HEK293 (cell line): ENCODE measurements at regions not wholly inside any gene's neighbourhood (a gene's known extent, or its start where the extent isn't known, plus 50 kb on each side); places are given as distances from the start of the nearest gene placed in this dataset.

ENCODE experiments used
- CTCF ChIA-PET: fragments of 350-600 bp; formaldehyde crosslinking; extraction: SDS; loops from one replicate; lab custom pipeline; 2021; ENCODE audit warnings: antibody characterized with exemption; lab: Yijun Ruan, JAX
- POLR2A ChIA-PET: fragments of 300-600 bp; formaldehyde crosslinking; extraction: SDS; loops from one replicate; lab custom pipeline; 2020; ENCODE audit warnings: antibody characterized with exemption, inconsistent platforms; lab: Yijun Ruan, JAX
- H3K27ac ChIP-seq: fragments of 200-500 bp; sonication (Bioruptor generic); 2 replicates; pipeline ENCODE4 v1.5.1; 2014; ENCODE audit warnings: low read depth, low read length, control low read depth, inconsistent platforms; ENCODE audit errors: extremely low read depth
- H3K36me3 ChIP-seq, 2 experiments: fragments of 200-500 bp in 1 of 2; sonication (Bioruptor generic) in 1 of 2; 1 replicate in 1 of 2; 2 replicates in 1 of 2; pipeline ENCODE4 v1.5.1; 2014 to 2017; ENCODE audit warnings: inconsistent platforms in 2 of 2, low read length in 2 of 2; ENCODE audit not compliant: control insufficient read depth in 2 of 2, insufficient read depth in 1 of 2
- H3K4me1 ChIP-seq: fragments of 200-500 bp; sonication (Bioruptor generic); 2 replicates; pipeline ENCODE4 v1.5.1; 2014; ENCODE audit warnings: mild to moderate bottlenecking, low read length, inconsistent platforms; ENCODE audit not compliant: control insufficient read depth, insufficient read depth
- H3K4me3 ChIP-seq: 2 replicates; pipeline ENCODE4 v1.5.1; 2011; ENCODE audit warnings: low read depth, mild to moderate bottlenecking, control low read depth, low read length, moderate library complexity
- H3K9me3 ChIP-seq: fragments of 200-500 bp; sonication (Bioruptor generic); 2 replicates; pipeline ENCODE4 v1.5.1; 2014; ENCODE audit warnings: low read depth, low read length, inconsistent platforms; ENCODE audit not compliant: control insufficient read depth, insufficient read depth
- RBAK ChIP-seq: fragments of 450-650 bp; formaldehyde crosslinking; IDR thresholded peaks from 2 replicates; pipeline ENCODE4 v1.5.1; 2016; ENCODE audit warnings: missing biosample characterization, missing genetic modification characterization
- SCRT1 ChIP-seq: fragments of 450-650 bp; formaldehyde crosslinking; IDR thresholded peaks from 2 replicates; pipeline ENCODE4 v1.5.1; 2016; ENCODE audit warnings: missing biosample characterization, missing genetic modification characterization, borderline replicate concordance
- SP3 ChIP-seq: fragments of 450-650 bp; formaldehyde crosslinking; IDR thresholded peaks from 2 replicates; pipeline ENCODE4 v1.5.1; 2016; ENCODE audit warnings: missing biosample characterization, missing genetic modification characterization
- ZFP41 ChIP-seq: fragments of 450-650 bp; formaldehyde crosslinking; IDR thresholded peaks from 2 replicates; pipeline ENCODE4 v1.5.1; 2016; ENCODE audit warnings: missing biosample characterization, missing genetic modification characterization, borderline replicate concordance
- ZNF114 ChIP-seq: fragments of 450-650 bp; formaldehyde crosslinking; IDR thresholded peaks from 2 replicates; pipeline ENCODE4 v1.5.0; 2017; ENCODE audit warnings: missing biosample characterization, missing genetic modification characterization
- ZNF146 ChIP-seq: fragments of 450-650 bp; formaldehyde crosslinking; IDR thresholded peaks from 2 replicates; pipeline ENCODE4 v1.5.1; 2016; ENCODE audit warnings: missing biosample characterization, missing genetic modification characterization
- ZNF221 ChIP-seq: fragments of 450-650 bp; formaldehyde crosslinking; IDR thresholded peaks from 2 replicates; pipeline ENCODE4 v1.5.1; 2017; ENCODE audit warnings: missing biosample characterization, missing genetic modification characterization, borderline replicate concordance
- ZNF223 ChIP-seq: fragments of 450-650 bp; formaldehyde crosslinking; IDR thresholded peaks from 2 replicates; pipeline ENCODE4 v1.5.1; 2016; ENCODE audit warnings: missing biosample characterization, missing genetic modification characterization
- ZNF280C ChIP-seq: fragments of 450-650 bp; formaldehyde crosslinking; IDR thresholded peaks from 2 replicates; pipeline ENCODE4 v1.5.1; 2016; ENCODE audit warnings: missing biosample characterization, missing genetic modification characterization
- ZNF280D ChIP-seq: fragments of 450-650 bp; formaldehyde crosslinking; IDR thresholded peaks from 2 replicates; pipeline ENCODE4 v1.5.1; 2016; ENCODE audit warnings: missing biosample characterization, missing genetic modification characterization
- ZNF354C ChIP-seq: fragments of 450-650 bp; formaldehyde crosslinking; IDR thresholded peaks from 2 replicates; pipeline ENCODE4 v1.5.1; 2016; ENCODE audit warnings: missing biosample characterization, missing genetic modification characterization, low read depth, borderline replicate concordance
- ZNF449 ChIP-seq: fragments of 450-650 bp; formaldehyde crosslinking; IDR thresholded peaks from 2 replicates; pipeline ENCODE4 v1.5.1; 2017; ENCODE audit warnings: missing biosample characterization, mild to moderate bottlenecking, missing genetic modification characterization, moderate library complexity
- ZNF513 ChIP-seq: fragments of 450-650 bp; IDR thresholded peaks from 2 replicates; pipeline ENCODE4 v1.5.1; 2018; ENCODE audit warnings: missing biosample characterization, missing genetic modification characterization
- ZNF518A ChIP-seq: fragments of 450-650 bp; formaldehyde crosslinking; conservative IDR thresholded peaks from 2 replicates; pipeline ENCODE4 v1.5.1; 2016; ENCODE audit warnings: low read depth, missing biosample characterization, missing genetic modification characterization
- ZNF561 ChIP-seq: fragments of 450-650 bp; IDR thresholded peaks from 2 replicates; pipeline ENCODE4 v1.5.1; 2018; ENCODE audit warnings: missing biosample characterization, missing genetic modification characterization, borderline replicate concordance
- ZSCAN30 ChIP-seq: fragments of 450-650 bp; IDR thresholded peaks from 2 replicates; pipeline ENCODE4 v1.5.1; 2018; ENCODE audit warnings: missing biosample characterization, mild to moderate bottlenecking, missing genetic modification characterization, moderate library complexity

GRCh38 chr13:80256352-80256932 is 84.5 kb downstream of the SPRY2 start:
- no peak overlapping the region for H3K4me3 ChIP-seq
- H3K9me3 ChIP-seq: no peaks in the 10 kb centered on the region
- no peaks in the 10 kb centered on the region for H3K4me1 ChIP-seq
- no peak overlapping the region for H3K27ac ChIP-seq
- CTCF ChIA-PET: interaction anchor here (0.6 kb wide), 1 partner anchor 106 kb away, joined by 3 read pairs; no protein-coding TSS in a partner anchor
- POLR2A ChIA-PET: no interaction called here
- TF ChIP-seq SP3 (tag by site-specific recombination) (no peak), RBAK (tag by site-specific recombination) (no peak), ZNF146 (tag by site-specific recombination) (no peak), ZNF280D (tag by site-specific recombination) (no peak), ZNF449 (no peak), ZNF221 (tag by site-specific recombination) (no peak), ZSCAN30 (tag by site-specific recombination) (no peak), ZNF354C (tag by site-specific recombination) (no peak), ZNF561 (tag by site-specific recombination) (no peak), ZNF114 (tag by site-specific recombination) (no peak), ZNF513 (tag by site-specific recombination) (no peak), ZNF223 (tag by site-specific recombination) (no peak)
- no peaks in the 10 kb centered on the region for H3K36me3 ChIP-seq

GRCh38 chr13:80255946-80256345 is 85.0 kb downstream of the SPRY2 start:
- ChIA-PET POLR2A (no interaction called here), CTCF (interaction anchor here (0.6 kb wide), 1 partner anchor 105 kb away, joined by 3 read pairs; no protein-coding TSS in a partner anchor)
- no peak for TF ChIP-seq ZFP41 (tag by site-specific recombination)
- no peak for TF ChIP-seq ZNF280C
- TF ChIP-seq ZNF518A: no peak
- TF ChIP-seq SCRT1 (tag by site-specific recombination): no peak
- Histone ChIP-seq H3K9me3 (no peaks in the 10 kb centered on the region), H3K4me3 (no peak overlapping the region), H3K4me1 (no peaks in the 10 kb centered on the region), H3K27ac (no peak overlapping the region), H3K36me3 (no peaks in the 10 kb centered on the region)
